B cell (primary cell): ENCODE measurements at regions not wholly inside any gene's neighbourhood (a gene's known extent, or its start where the extent isn't known, plus 50 kb on each side); places are given as distances from the start of the nearest gene placed in this dataset.

ENCODE experiments used
- ATAC-seq: fragments of 200-7000 bp; cut with Tn5 transposase; one replicate; pipeline ENCODE4 v1.10.0; 2021; ENCODE audit warnings: low read depth, mild to moderate bottlenecking, moderate number of reproducible peaks, moderate library complexity
- CTCF ChIA-PET: fragments of 350-600 bp; sonication (Branson Sonifier 250); formaldehyde crosslinking; loops from one replicate; lab custom pipeline; 2021; ENCODE audit warnings: antibody characterized with exemption, inconsistent platforms; lab: Charles Lee
- POLR2A ChIA-PET: fragments of 350-600 bp; sonication (Branson Sonifier 250); formaldehyde crosslinking; loops from one replicate; lab custom pipeline; 2021; ENCODE audit warnings: antibody characterized with exemption; lab: Charles Lee
- DNase-seq: peaks from one replicate; pipeline ENCODE4 v3.0.0; 2013
- H2AFZ ChIP-seq: 2 replicates; pipeline ENCODE4 v1.6.1; 2012; ENCODE audit warnings: mild to moderate bottlenecking, low read depth, low read length; ENCODE audit not compliant: insufficient read depth, poor library complexity, severe bottlenecking
- H3K27ac ChIP-seq, 2 donors: 1 replicate in 1 of 2; 2 replicates in 1 of 2; pipeline ENCODE4 v1.5.1; 2012 to 2013; ENCODE audit warnings: low read length in 2 of 2, mild to moderate bottlenecking in 2 of 2, moderate library complexity in 1 of 2
- H3K27me3 ChIP-seq, 4 experiments: fragments of 200-600 bp in 1 of 4; sonication (generic) in 1 of 4; replicated peaks in 1 of 4; 1 replicate in 2 of 4; 2 replicates in 2 of 4; pipeline versions ENCODE4 v1.6.1 to v1.7.0; 2013 to 2016; ENCODE audit warnings: low read length in 3 of 4, mild to moderate bottlenecking in 2 of 4, mixed read lengths in 1 of 4, moderate library complexity in 1 of 4; ENCODE audit not compliant: insufficient read depth in 4 of 4, control insufficient read depth in 3 of 4; ENCODE audit errors: control extremely low read depth in 1 of 4
- H3K36me3 ChIP-seq, 2 experiments: replicated peaks in 1 of 2; 1 replicate in 1 of 2; 2 replicates in 1 of 2; pipeline versions ENCODE4 v1.6.1 to v1.7.1; 2013; ENCODE audit warnings: low read length in 1 of 2; ENCODE audit not compliant: insufficient read depth in 2 of 2, control insufficient read depth in 1 of 2; ENCODE audit errors: control extremely low read depth in 1 of 2, extremely low read depth in 1 of 2
- H3K4me1 ChIP-seq, 2 donors: fragments of 200-600 bp in 1 of 2; sonication (generic) in 1 of 2; 1 replicate in 1 of 2; 2 replicates in 1 of 2; pipeline versions ENCODE4 v1.5.1 to v1.6.1; 2013 to 2017; ENCODE audit warnings: low read length in 2 of 2; ENCODE audit not compliant: control insufficient read depth in 2 of 2, insufficient read depth in 2 of 2
- H3K4me2 ChIP-seq: replicated peaks from 2 replicates; pipeline ENCODE3; 2012; ENCODE audit warnings: mild to moderate bottlenecking, low read depth, low read length; ENCODE audit not compliant: poor library complexity, severe bottlenecking
- H3K4me3 ChIP-seq, 5 experiments: fragments of 200-600 bp in 1 of 5; sonication (generic) in 1 of 5; 1 replicate in 3 of 5; 2 replicates in 2 of 5; pipeline versions ENCODE4 v1.5.1 to v1.7.0; 2011 to 2016; ENCODE audit warnings: low read length in 4 of 5, mild to moderate bottlenecking in 4 of 5, low read depth in 2 of 5, control low read depth in 1 of 5, moderate library complexity in 1 of 5; ENCODE audit not compliant: insufficient read depth in 1 of 5; ENCODE audit errors: control extremely low read depth in 1 of 5, extremely low read depth in 1 of 5
- H3K79me2 ChIP-seq: fragments of 200-600 bp; sonication (generic); one replicate; pipeline ENCODE4 v1.6.0; 2016; ENCODE audit warnings: low read length; ENCODE audit not compliant: control insufficient read depth, insufficient read depth
- H3K9ac ChIP-seq: fragments of 200-600 bp; sonication (generic); 2 replicates; pipeline ENCODE4 v1.6.1; 2017; ENCODE audit warnings: mild to moderate bottlenecking, low read length, moderate library complexity
- H3K9me3 ChIP-seq, 3 donors: one replicate each; pipeline versions ENCODE4 v1.6.1 to v1.7.1; 2013; ENCODE audit warnings: low read length in 2 of 3; ENCODE audit not compliant: control insufficient read depth in 2 of 3, insufficient read depth in 1 of 3; ENCODE audit errors: control extremely low read depth in 1 of 3
- H4K20me1 ChIP-seq: 2 replicates; pipeline ENCODE4 v1.6.0; 2012; ENCODE audit warnings: mild to moderate bottlenecking, low read length; ENCODE audit not compliant: insufficient read depth, control insufficient read depth, poor library complexity, severe bottlenecking
- H3K27ac Mint-ChIP-seq: one replicate; pipeline ENCODE4 v1.8.0; 2021; ENCODE audit warnings: mixed read lengths
- H3K27me3 Mint-ChIP-seq: one replicate; pipeline ENCODE4 v1.8.0; 2021; ENCODE audit warnings: mixed read lengths
- H3K4me1 Mint-ChIP-seq: one replicate; pipeline ENCODE4 v1.8.0; 2021; ENCODE audit warnings: mixed read lengths
- H3K4me3 Mint-ChIP-seq: one replicate; pipeline ENCODE4 v1.8.0; 2021; ENCODE audit warnings: mixed read lengths
- H3K9me3 Mint-ChIP-seq: one replicate; pipeline ENCODE4 v1.8.0; 2022; ENCODE audit warnings: mixed read lengths; ENCODE audit not compliant: insufficient read depth
- CTCF ChIP-seq: fragments of 200-600 bp; IDR thresholded peaks from one replicate; pipeline ENCODE4 v1.8.0; 2022; ENCODE audit warnings: antibody characterized with exemption, mild to moderate bottlenecking
- EZH2 ChIP-seq: IDR thresholded peaks from 2 replicates; pipeline ENCODE4 v1.6.1; 2012; ENCODE audit warnings: borderline replicate concordance, low read depth, mild to moderate bottlenecking, moderate library complexity, low read length; ENCODE audit not compliant: insufficient read depth, poor library complexity, severe bottlenecking
- WGBS: methylation state at CpG from one replicate; pipeline ENCODE4 v1.1.5; 2013; ENCODE audit warnings: missing lambda C conversion rate; ENCODE audit not compliant: insufficient coverage; 5-methylcytosine and 5-hydroxymethylcytosine counted together
- intact Hi-C: fragments of 100-400 bp; cut with micrococcal nuclease; formaldehyde crosslinking; loops from one replicate; pipeline ENCODE4 v1.10.0; 2022

GRCh38 chr10:8183241-8183704, 128.8 kb downstream of the GATA3 start:
- Histone ChIP-seq H3K79me2 (no peaks in the 10 kb centered on the region), H4K20me1 (no peaks in the 10 kb centered on the region), H3K4me3 (no peak overlapping the region), H2AFZ (no peak overlapping the region), H3K27ac (no peak overlapping the region), H3K9me3 (no peaks in the 10 kb centered on the region), H3K4me2 (no peak overlapping the region), H3K27me3 (no peaks in the 10 kb centered on the region), H3K36me3 (no peaks in the 10 kb centered on the region), H3K4me1 (no peaks in the 10 kb centered on the region), H3K9ac (no peak overlapping the region)
- ATAC-seq (no peak), DNase-seq (no peak)
- Mint-ChIP-seq H3K4me1 (no peaks in the 10 kb centered on the region), H3K9me3 (peaks cover 3% of the 10 kb centered on the region), H3K27me3 (peaks cover 13% of the 10 kb centered on the region), H3K27ac (no peak overlapping the region), H3K4me3 (no peak overlapping the region)
- intact Hi-C loops: no loop called here
- ChIA-PET POLR2A (no interaction called here), CTCF (no interaction called here)
- no CpG with 5 or more reads among the region's 5 CpGs for WGBS
- TF ChIP-seq CTCF: no peak
- no peak for TF ChIP-seq EZH2

GRCh38 chr10:8187171-8187666, 132.7 kb downstream of the GATA3 start:
- Histone ChIP-seq H3K9me3 (peaks cover 0 to 3% (median 0%) of the 10 kb centered on the region in 3 donors), H3K4me2 (no peak overlapping the region), H3K27ac (no peak overlapping the region), H4K20me1 (no peaks in the 10 kb centered on the region), H3K4me1 (no peaks in the 10 kb centered on the region), H2AFZ (no peak overlapping the region), H3K4me3 (no peak overlapping the region), H3K79me2 (no peaks in the 10 kb centered on the region), H3K9ac (no peak overlapping the region), H3K36me3 (no peaks in the 10 kb centered on the region), H3K27me3 (no peaks in the 10 kb centered on the region)
- Mint-ChIP-seq H3K4me3 (no peak overlapping the region), H3K27me3 (peaks cover 24% of the 10 kb centered on the region), H3K4me1 (no peaks in the 10 kb centered on the region), H3K27ac (no peak overlapping the region), H3K9me3 (peaks cover 6% of the 10 kb centered on the region)
- CTCF ChIA-PET: no interaction called here
- DNase-seq: no peak
- 97% methylated on average over 3 of the region's 3 CpGs for WGBS
- intact Hi-C loops: no loop called here
- TF ChIP-seq EZH2 (no peak), CTCF (no peak)
- no peak for ATAC-seq
- POLR2A ChIA-PET: no interaction called here
